ENCODE measurements at regions not wholly inside any gene's neighbourhood (a gene's known extent, or its start where the extent isn't known, plus 50 kb on each side); places are given as distances from the start of the nearest gene placed in this dataset.

GRCh38 chr4:124807421-124807820 lies 94.9 kb upstream of the ANKRD50 start:
- TF ChIP-seq CTCF (IDR thresholded peaks at IDR 0.05; ENCODE audit: low read length) = no peak
- no peak for TF ChIP-seq EZH2 (IDR thresholded peaks at IDR 0.05; ENCODE audit: borderline replicate concordance, low read length)

All from OCI-LY1 (cell line).